ENCODE measurements at regions not wholly inside any gene's neighbourhood (a gene's known extent, or its start where the extent isn't known, plus 50 kb on each side); places are given as distances from the start of the nearest gene placed in this dataset.

DNA sequence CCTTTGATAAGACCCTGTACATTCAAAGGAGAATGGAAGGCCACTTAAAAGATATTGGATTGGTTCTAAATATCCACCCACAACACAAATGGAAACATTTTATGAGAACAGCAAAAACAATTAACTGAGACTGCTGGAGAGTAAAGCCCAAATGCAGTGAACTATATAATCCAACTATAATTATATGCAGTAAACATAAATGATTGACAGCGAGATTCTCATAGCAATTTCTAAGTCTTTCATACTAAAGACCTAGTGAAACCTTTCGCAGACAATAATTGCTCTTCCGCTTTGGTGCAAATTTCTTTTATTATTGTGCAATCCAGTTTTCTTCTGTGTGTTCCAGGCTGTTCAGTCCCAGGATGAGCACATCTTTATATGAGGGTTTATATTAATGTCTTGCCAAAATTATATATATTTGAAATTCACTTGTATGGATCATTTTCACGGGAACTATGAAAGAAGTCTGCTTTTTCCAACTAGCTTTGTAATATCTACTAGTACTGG lies 190.9 kb downstream of the ST6GAL2 start:
- Mint-ChIP-seq H3K36me3 (ENCODE audit: low read depth) (no peaks in the 10 kb centered on the region), H3K4me1 (ENCODE audit: low read depth) (no peaks in the 10 kb centered on the region), H3K27me3 (ENCODE audit: low read depth) (no peaks in the 10 kb centered on the region), H3K4me3 (no peak overlapping the region), H3K9me3 (ENCODE audit: insufficient read depth) (no peaks in the 10 kb centered on the region), H3K27ac (no peak overlapping the region)
- CTCF ChIA-PET = no interaction called here
- no peak for DNase-seq
- no peak for ATAC-seq
- POLR2A ChIA-PET = no interaction called here

- DNase-seq (no peak), ATAC-seq (no peak)
- Mint-ChIP-seq H3K27me3 (ENCODE audit: low read depth) (no peaks in the 10 kb centered on the region), H3K4me1 (ENCODE audit: low read depth) (no peaks in the 10 kb centered on the region), H3K36me3 (ENCODE audit: low read depth) (no peaks in the 10 kb centered on the region), H3K9me3 (ENCODE audit: insufficient read depth) (no peaks in the 10 kb centered on the region), H3K4me3 (no peak overlapping the region), H3K27ac (no peak overlapping the region)
- ChIA-PET POLR2A (no interaction called here), CTCF (no interaction called here)
Measured at GRCh38 chr2:106695919-106696318, 190.0 kb downstream of the ST6GAL2 start.

DNA sequence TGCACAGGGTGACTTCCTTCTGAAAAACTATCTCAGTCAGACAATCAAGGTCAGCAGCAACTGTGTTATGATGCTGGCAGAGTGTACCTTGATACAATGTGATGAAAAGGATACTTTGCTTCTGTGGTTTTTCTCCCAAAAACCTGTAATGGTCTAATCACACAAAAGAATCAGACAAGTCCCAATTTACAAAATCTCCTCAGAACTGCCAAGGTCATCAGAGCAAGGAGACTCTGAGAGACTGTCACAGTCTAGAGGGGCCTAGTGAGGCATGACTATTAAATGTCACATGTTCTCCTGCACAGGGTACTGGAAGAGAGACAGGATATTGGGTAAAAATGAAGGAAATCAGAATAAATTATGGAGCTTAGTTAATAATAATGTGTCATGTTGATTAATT lies 185.4 kb downstream of the ST6GAL2 start:
- Mint-ChIP-seq H3K27ac (no peak overlapping the region), H3K9me3 (ENCODE audit: insufficient read depth) (no peaks in the 10 kb centered on the region), H3K36me3 (ENCODE audit: low read depth) (no peaks in the 10 kb centered on the region), H3K4me1 (ENCODE audit: low read depth) (no peaks in the 10 kb centered on the region), H3K27me3 (ENCODE audit: low read depth) (no peaks in the 10 kb centered on the region), H3K4me3 (no peak overlapping the region)
- ATAC-seq (no peak), DNase-seq (no peak)
- ChIA-PET POLR2A (no interaction called here), CTCF (no interaction called here)

DNA sequence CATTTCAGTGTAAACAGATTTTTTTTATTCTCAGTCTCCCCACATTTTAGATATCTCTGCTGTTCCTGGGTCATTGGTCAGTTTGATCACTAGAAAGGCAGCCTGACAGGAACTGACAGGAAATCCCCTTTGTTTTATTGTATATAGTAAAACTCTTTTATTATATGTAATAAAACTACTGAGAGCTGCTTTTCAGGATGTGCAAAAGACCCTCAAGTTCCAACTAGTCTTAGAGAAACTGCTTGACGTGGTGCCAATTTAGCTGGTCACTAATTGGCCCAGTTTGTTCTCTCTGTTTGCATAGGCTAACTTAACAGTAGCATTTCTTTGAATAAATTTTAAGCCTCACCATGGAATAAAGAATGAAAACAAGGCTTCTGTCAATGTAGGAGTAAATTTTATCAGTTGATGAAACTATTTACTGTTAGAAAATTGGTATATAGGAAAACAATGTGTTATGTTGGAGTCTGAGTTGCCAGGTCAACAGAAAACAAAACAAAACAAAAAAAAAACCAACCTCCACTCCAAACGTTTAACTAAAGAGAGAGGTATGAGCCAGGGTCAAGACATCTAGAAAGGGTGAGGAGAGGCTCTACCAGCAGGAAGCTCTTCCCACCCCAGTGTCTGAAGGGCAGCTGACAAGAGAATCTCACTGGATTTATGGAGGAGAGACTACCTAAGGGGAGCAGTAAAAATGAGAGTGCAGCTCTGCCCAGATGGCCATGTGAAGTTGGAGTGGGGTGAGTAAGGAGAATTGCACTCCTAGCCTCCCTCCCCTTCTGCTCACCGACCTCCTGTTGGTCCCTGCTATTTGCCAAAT lies 184.6 kb downstream of the ST6GAL2 start:
- no peak for DNase-seq
- no peak overlapping the region for H3K27ac Mint-ChIP-seq
- H3K9me3 Mint-ChIP-seq (ENCODE audit: insufficient read depth) = no peaks in the 10 kb centered on the region
- ChIA-PET POLR2A (no interaction called here), CTCF (no interaction called here)
- H3K4me1 Mint-ChIP-seq (ENCODE audit: low read depth) = no peaks in the 10 kb centered on the region
- no peaks in the 10 kb centered on the region for H3K36me3 Mint-ChIP-seq (ENCODE audit: low read depth)
- no peak overlapping the region for H3K4me3 Mint-ChIP-seq
- no peak for ATAC-seq
- H3K27me3 Mint-ChIP-seq (ENCODE audit: low read depth) = no peaks in the 10 kb centered on the region

DNA sequence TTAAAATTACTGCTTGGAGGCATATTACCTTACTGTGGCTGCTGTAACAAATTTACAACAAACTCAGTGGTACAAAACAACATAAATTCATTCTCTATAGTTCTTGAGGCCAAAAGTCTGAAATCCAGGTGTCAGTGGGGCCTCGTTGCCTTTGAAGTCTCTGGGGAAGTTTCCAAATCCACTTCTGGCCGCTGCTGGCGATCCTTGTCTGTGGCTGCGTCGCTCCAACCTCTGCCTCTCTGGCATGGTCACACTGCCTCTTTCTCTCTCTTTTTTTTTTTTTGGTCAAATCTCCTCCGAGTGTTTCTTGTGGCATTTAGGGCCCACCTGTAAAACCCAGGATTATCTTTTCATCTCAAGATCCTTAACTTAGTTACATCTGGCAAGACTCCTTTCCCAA lies 182.8 kb downstream of the ST6GAL2 start:
- no peak overlapping the region for H3K4me3 Mint-ChIP-seq
- H3K4me1 Mint-ChIP-seq (ENCODE audit: low read depth) = no peaks in the 10 kb centered on the region
- DNase-seq (no peak), ATAC-seq (no peak)
- no peaks in the 10 kb centered on the region for H3K36me3 Mint-ChIP-seq (ENCODE audit: low read depth)
- no peak overlapping the region for H3K27ac Mint-ChIP-seq
- H3K27me3 Mint-ChIP-seq (ENCODE audit: low read depth) = no peaks in the 10 kb centered on the region
- POLR2A ChIA-PET = no interaction called here
- no peaks in the 10 kb centered on the region for H3K9me3 Mint-ChIP-seq (ENCODE audit: insufficient read depth)
- CTCF ChIA-PET = no interaction called here

- CTCF ChIA-PET = no interaction called here
- ATAC-seq = no peak
- no peaks in the 10 kb centered on the region for H3K27me3 Mint-ChIP-seq (ENCODE audit: low read depth)
Measured at GRCh38 chr2:106704798-106705197, 181.2 kb downstream of the ST6GAL2 start.

GRCh38 chr2:106705877-106706276 lies 180.1 kb downstream of the ST6GAL2 start:
- CTCF ChIA-PET = no interaction called here
- H3K27ac Mint-ChIP-seq = no peak overlapping the region
- no peak overlapping the region for H3K4me3 Mint-ChIP-seq
- ATAC-seq = no peak
- no peak for DNase-seq
- POLR2A ChIA-PET = no interaction called here
- H3K36me3 Mint-ChIP-seq (ENCODE audit: low read depth) = no peaks in the 10 kb centered on the region
- no peaks in the 10 kb centered on the region for H3K27me3 Mint-ChIP-seq (ENCODE audit: low read depth)
- H3K4me1 Mint-ChIP-seq (ENCODE audit: low read depth) = no peaks in the 10 kb centered on the region
- H3K9me3 Mint-ChIP-seq (ENCODE audit: insufficient read depth) = no peaks in the 10 kb centered on the region

More at GRCh38 chr2:106704798-106705197, 181.2 kb downstream of the ST6GAL2 start:
- POLR2A ChIA-PET = no interaction called here
- no peak overlapping the region for H3K4me3 Mint-ChIP-seq
- H3K36me3 Mint-ChIP-seq (ENCODE audit: low read depth) = no peaks in the 10 kb centered on the region
- H3K9me3 Mint-ChIP-seq (ENCODE audit: insufficient read depth) = no peaks in the 10 kb centered on the region
- no peak for DNase-seq
- H3K27ac Mint-ChIP-seq = no peak overlapping the region
- no peaks in the 10 kb centered on the region for H3K4me1 Mint-ChIP-seq (ENCODE audit: low read depth)

DNA sequence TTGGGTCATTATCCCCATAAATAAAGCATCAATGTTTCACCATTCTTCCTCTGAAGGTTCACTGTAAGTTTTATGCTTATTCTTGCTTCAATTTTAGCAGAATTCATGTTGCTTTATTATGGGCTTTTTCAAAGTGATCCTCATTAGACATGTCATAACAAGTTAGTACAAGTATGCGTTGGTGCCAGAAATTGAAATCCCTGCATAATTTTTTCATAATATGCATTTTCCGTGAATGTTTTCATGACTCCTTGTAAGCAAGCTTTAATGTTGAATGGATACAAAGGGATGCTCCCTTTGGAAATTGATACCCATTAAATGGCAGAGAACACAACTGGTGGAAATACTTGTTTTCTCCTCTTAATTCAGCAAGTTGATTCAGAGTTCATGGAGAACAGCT lies 179.7 kb downstream of the ST6GAL2 start:
- no peaks in the 10 kb centered on the region for H3K36me3 Mint-ChIP-seq (ENCODE audit: low read depth)
- ATAC-seq = no peak
- no peak for DNase-seq
- no peaks in the 10 kb centered on the region for H3K4me1 Mint-ChIP-seq (ENCODE audit: low read depth)
- POLR2A ChIA-PET = no interaction called here
- no peak overlapping the region for H3K4me3 Mint-ChIP-seq
- H3K27ac Mint-ChIP-seq = no peak overlapping the region
- CTCF ChIA-PET = no interaction called here
- H3K27me3 Mint-ChIP-seq (ENCODE audit: low read depth) = no peaks in the 10 kb centered on the region
- H3K9me3 Mint-ChIP-seq (ENCODE audit: insufficient read depth) = no peaks in the 10 kb centered on the region

DNA sequence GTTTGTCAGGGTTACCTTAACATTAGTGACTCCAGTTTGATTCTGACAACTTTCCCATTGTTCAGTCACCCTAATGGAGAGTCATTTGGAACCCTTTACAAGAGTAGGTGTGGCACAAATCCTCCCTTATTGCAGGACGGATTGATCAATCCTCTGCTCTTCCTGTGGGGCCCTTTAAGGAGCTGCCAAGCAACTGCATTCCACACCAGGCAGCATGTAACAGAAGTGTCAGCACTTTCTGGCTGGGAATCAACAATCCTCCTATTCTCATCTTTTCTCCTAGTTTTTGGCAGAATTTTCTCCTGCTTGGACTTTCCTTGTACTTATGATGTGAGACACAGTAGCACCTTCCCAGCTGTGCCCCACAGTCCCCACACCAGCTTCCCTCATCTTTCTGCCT lies 177.8 kb downstream of the ST6GAL2 start:
- ATAC-seq (no peak), DNase-seq (no peak)
- Mint-ChIP-seq H3K36me3 (ENCODE audit: low read depth) (no peaks in the 10 kb centered on the region), H3K9me3 (ENCODE audit: insufficient read depth) (no peaks in the 10 kb centered on the region), H3K4me3 (no peak overlapping the region), H3K4me1 (ENCODE audit: low read depth) (no peaks in the 10 kb centered on the region), H3K27me3 (ENCODE audit: low read depth) (no peaks in the 10 kb centered on the region), H3K27ac (no peak overlapping the region)
- ChIA-PET CTCF (no interaction called here), POLR2A (no interaction called here)

DNA sequence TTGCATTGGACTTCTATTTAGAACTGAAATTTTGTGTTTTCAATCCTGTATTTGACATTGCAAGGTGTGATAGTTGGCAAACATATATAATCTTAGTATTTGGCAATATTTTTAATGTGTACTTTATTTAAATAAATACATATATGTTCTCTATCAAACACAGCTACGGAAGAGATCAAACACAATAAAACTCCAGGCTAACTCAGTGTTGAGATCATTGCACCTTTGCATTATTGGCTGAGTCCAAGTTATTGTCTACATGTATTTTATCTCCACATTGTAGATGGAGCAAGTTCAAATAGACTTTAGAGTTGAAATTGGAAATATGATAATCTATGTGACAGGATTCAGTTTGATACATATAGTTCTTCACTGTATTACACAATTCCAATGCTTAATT lies 176.7 kb downstream of the ST6GAL2 start:
- CTCF ChIA-PET = no interaction called here
- H3K9me3 Mint-ChIP-seq (ENCODE audit: insufficient read depth) = no peaks in the 10 kb centered on the region
- H3K27me3 Mint-ChIP-seq (ENCODE audit: low read depth) = no peaks in the 10 kb centered on the region
- POLR2A ChIA-PET = no interaction called here
- no peaks in the 10 kb centered on the region for H3K4me1 Mint-ChIP-seq (ENCODE audit: low read depth)
- H3K27ac Mint-ChIP-seq = no peak overlapping the region
- no peak for ATAC-seq
- no peak for DNase-seq
- no peaks in the 10 kb centered on the region for H3K36me3 Mint-ChIP-seq (ENCODE audit: low read depth)
- no peak overlapping the region for H3K4me3 Mint-ChIP-seq

GRCh38 chr2:106719222-106719621 lies 166.7 kb downstream of the ST6GAL2 start:
- H3K27me3 Mint-ChIP-seq (ENCODE audit: low read depth) = peaks cover 6% of the 10 kb centered on the region
- no peak overlapping the region for H3K4me3 Mint-ChIP-seq
- ChIA-PET POLR2A (no interaction called here), CTCF (no interaction called here)
- no peak for DNase-seq
- H3K36me3 Mint-ChIP-seq (ENCODE audit: low read depth) = no peaks in the 10 kb centered on the region
- H3K9me3 Mint-ChIP-seq (ENCODE audit: insufficient read depth) = no peaks in the 10 kb centered on the region
- no peaks in the 10 kb centered on the region for H3K4me1 Mint-ChIP-seq (ENCODE audit: low read depth)
- no peak overlapping the region for H3K27ac Mint-ChIP-seq
- ATAC-seq = no peak

GRCh38 chr2:106720026-106720425 lies 165.9 kb downstream of the ST6GAL2 start:
- ATAC-seq (no peak), DNase-seq (no peak)
- ChIA-PET CTCF (no interaction called here), POLR2A (no interaction called here)
- no peak overlapping the region for H3K4me3 Mint-ChIP-seq
- no peaks in the 10 kb centered on the region for H3K4me1 Mint-ChIP-seq (ENCODE audit: low read depth)
- H3K27me3 Mint-ChIP-seq (ENCODE audit: low read depth) = peaks cover 8% of the 10 kb centered on the region
- H3K27ac Mint-ChIP-seq = no peak overlapping the region
- H3K9me3 Mint-ChIP-seq (ENCODE audit: insufficient read depth) = no peaks in the 10 kb centered on the region
- H3K36me3 Mint-ChIP-seq (ENCODE audit: low read depth) = no peaks in the 10 kb centered on the region

GRCh38 chr2:106724301-106724794 lies 161.6 kb downstream of the ST6GAL2 start:
- H3K27ac Mint-ChIP-seq = no peak overlapping the region
- no peaks in the 10 kb centered on the region for H3K36me3 Mint-ChIP-seq (ENCODE audit: low read depth)
- POLR2A ChIA-PET = no interaction called here
- CTCF ChIA-PET = no interaction called here
- H3K4me1 Mint-ChIP-seq (ENCODE audit: low read depth) = no peaks in the 10 kb centered on the region
- DNase-seq (no peak), ATAC-seq (no peak)
- H3K9me3 Mint-ChIP-seq (ENCODE audit: insufficient read depth) = no peaks in the 10 kb centered on the region
- H3K27me3 Mint-ChIP-seq (ENCODE audit: low read depth) = peaks cover 5% of the 10 kb centered on the region
- H3K4me3 Mint-ChIP-seq = no peak overlapping the region
